MCF 10A (cell line): ENCODE measurements at regions not wholly inside any gene's neighbourhood (a gene's known extent, or its start where the extent isn't known, plus 50 kb on each side); places are given as distances from the start of the nearest gene placed in this dataset.
A peak's percentile ranks its signal among the peaks of the same experiment; 100 is the strongest.

Experiments
- BruUV-seq: library from RNA; stranded (reverse); fragments of 400-500 nt; replicated peaks from 2 replicates; lab custom pipeline; 2021; lab: Mats Ljungman, UMichigan
- CTCF ChIA-PET: fragments of 300-600 bp; sonication (Branson Sonifier 250); formaldehyde crosslinking; extraction: SDS; loops from one replicate; lab custom pipeline; 2021; ENCODE audit warnings: antibody characterized with exemption, inconsistent platforms; lab: Yijun Ruan, JAX
- POLR2A ChIA-PET: fragments of 300-600, 350-650 bp; sonication (Branson Sonifier 250); formaldehyde crosslinking; extraction: SDS; loops from one replicate; lab custom pipeline; 2020; ENCODE audit warnings: antibody characterized with exemption, inconsistent platforms; lab: Yijun Ruan, JAX
- DNase-seq: peaks from one replicate; pipeline ENCODE4 v3.0.0-alpha.2; 2018; ENCODE audit not compliant: unreplicated experiment
- H3K27ac Mint-ChIP-seq: one replicate; pipeline ENCODE4 v1.8.0; 2022; ENCODE audit warnings: mild to moderate bottlenecking, low read depth, mixed read lengths; ENCODE audit not compliant: unreplicated experiment
- H3K27me3 Mint-ChIP-seq: one replicate; pipeline ENCODE4 v1.8.0; 2022; ENCODE audit warnings: mixed read lengths; ENCODE audit not compliant: insufficient read depth, unreplicated experiment
- H3K36me3 Mint-ChIP-seq: one replicate; pipeline ENCODE4 v1.8.0; 2022; ENCODE audit warnings: mild to moderate bottlenecking, moderate library complexity, mixed read lengths; ENCODE audit not compliant: insufficient read depth, unreplicated experiment
- H3K4me1 Mint-ChIP-seq: one replicate; pipeline ENCODE4 v1.8.0; 2022; ENCODE audit warnings: mixed read lengths; ENCODE audit not compliant: insufficient read depth, unreplicated experiment
- H3K4me3 Mint-ChIP-seq: one replicate; pipeline ENCODE4 v1.8.0; 2022; ENCODE audit warnings: mild to moderate bottlenecking, moderate library complexity, mixed read lengths; ENCODE audit not compliant: unreplicated experiment
- H3K9me3 Mint-ChIP-seq: one replicate; pipeline ENCODE4 v1.8.0; 2022; ENCODE audit warnings: mixed read lengths; ENCODE audit not compliant: unreplicated experiment
- intact Hi-C: fragments of 100-400 bp; cut with micrococcal nuclease; formaldehyde crosslinking; loops from 2 replicates; pipeline ENCODE4 v1.14.1; 2022
- TF ChIP-seq, protein P1 (sequence below): fragments of 200-600 bp; IDR thresholded peaks from one replicate; pipeline ENCODE4 v1.8.0; 2022; ENCODE audit warnings: antibody characterized with exemption, mild to moderate bottlenecking; ENCODE audit not compliant: unreplicated experiment

DNA sequence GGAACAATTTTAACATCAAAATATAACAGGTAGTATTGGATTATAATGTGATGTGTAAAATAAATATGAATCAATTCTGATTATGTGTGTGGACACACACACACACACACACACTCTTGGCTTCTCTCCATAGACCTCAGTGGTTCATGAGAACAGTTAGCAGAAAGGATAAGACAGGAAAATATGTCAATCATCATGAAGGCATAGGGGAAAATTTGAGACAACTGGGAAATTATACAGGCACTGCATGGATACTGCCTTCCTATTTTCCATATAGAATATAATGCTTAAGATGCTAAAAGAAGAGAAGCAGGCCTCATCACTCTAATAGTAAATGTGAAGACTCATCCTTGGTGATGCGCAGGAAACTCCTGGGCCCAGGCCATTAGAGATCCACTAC is 884.5 kb downstream of the SUCLG1 start:
- intact Hi-C loops, result loop anchor here (10.0 kb wide), 1 partner anchor 170 kb away; no protein-coding TSS in a partner anchor
- Mint-ChIP-seq H3K27me3 (no peaks in the 10 kb centered on the region), H3K27ac (no peak overlapping the region), H3K4me3 (no peak overlapping the region), H3K4me1 (peaks cover 33% of the 10 kb centered on the region), H3K36me3 (no peaks in the 10 kb centered on the region), H3K9me3 (no peaks in the 10 kb centered on the region)
- POLR2A ChIA-PET, result no interaction called here
- CTCF ChIA-PET, result no interaction called here
- TF ChIP-seq, protein P1, sequence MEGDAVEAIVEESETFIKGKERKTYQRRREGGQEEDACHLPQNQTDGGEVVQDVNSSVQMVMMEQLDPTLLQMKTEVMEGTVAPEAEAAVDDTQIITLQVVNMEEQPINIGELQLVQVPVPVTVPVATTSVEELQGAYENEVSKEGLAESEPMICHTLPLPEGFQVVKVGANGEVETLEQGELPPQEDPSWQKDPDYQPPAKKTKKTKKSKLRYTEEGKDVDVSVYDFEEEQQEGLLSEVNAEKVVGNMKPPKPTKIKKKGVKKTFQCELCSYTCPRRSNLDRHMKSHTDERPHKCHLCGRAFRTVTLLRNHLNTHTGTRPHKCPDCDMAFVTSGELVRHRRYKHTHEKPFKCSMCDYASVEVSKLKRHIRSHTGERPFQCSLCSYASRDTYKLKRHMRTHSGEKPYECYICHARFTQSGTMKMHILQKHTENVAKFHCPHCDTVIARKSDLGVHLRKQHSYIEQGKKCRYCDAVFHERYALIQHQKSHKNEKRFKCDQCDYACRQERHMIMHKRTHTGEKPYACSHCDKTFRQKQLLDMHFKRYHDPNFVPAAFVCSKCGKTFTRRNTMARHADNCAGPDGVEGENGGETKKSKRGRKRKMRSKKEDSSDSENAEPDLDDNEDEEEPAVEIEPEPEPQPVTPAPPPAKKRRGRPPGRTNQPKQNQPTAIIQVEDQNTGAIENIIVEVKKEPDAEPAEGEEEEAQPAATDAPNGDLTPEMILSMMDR, result no peak
- no peak for DNase-seq
- BruUV-seq, result no TSS peak

DNA sequence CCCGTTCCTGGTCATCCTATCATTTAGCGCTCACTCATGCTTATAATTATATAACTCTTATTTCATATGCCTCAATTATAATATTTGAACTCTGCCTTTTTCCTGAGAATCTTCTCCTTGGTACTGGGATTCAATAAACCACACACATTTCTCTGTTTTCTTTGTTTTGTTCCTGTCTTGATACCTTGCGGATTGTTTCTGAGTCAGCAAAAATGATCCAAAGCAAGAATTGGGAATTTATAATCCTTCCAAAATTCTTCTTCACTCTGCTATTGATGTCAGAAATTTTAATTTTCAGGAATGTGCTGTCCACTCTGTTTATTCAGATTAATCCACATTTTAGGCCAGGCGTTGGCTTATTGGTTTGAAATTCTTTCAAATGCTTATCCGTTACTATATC is 886.0 kb downstream of the SUCLG1 start:
- TF ChIP-seq, protein P1, result no peak
- ChIA-PET POLR2A (interaction anchor here (0.7 kb wide), 1 partner anchor 9 kb away, joined by 3 read pairs; no protein-coding TSS in a partner anchor), CTCF (no interaction called here)
- Mint-ChIP-seq H3K27ac (no peak overlapping the region), H3K27me3 (no peaks in the 10 kb centered on the region), H3K36me3 (no peaks in the 10 kb centered on the region), H3K4me3 (no peak overlapping the region), H3K4me1 (peaks cover 24% of the 10 kb centered on the region), H3K9me3 (no peaks in the 10 kb centered on the region)
- intact Hi-C loops, result loop anchor here (10.0 kb wide), 1 partner anchor 172 kb away; no protein-coding TSS in a partner anchor
- BruUV-seq, result no TSS peak
- no peak for DNase-seq

DNA sequence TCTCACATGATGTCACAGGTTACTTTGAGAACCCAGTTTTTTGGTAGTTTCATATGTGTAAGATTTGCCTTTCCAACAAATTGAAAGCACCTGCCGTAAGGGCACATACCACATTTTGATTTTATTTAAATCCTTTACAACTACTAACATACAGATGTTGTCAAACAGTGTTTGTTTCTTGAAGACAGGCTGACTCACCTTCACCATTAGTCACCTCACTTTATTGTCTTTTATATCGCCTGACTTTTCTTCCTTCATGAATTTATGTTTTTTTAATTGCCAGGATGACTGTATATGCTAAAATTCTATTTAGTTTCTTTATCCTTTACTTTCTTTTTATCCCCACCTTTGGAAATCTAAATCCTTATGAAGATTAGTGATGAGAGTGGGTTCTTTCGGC is 886.7 kb downstream of the SUCLG1 start:
- CTCF ChIA-PET, result interaction anchor here (0.7 kb wide), 1 partner anchor 80 kb away, joined by 3 read pairs; no protein-coding TSS in a partner anchor
- no TSS peak for BruUV-seq
- no peaks in the 10 kb centered on the region for H3K27me3 Mint-ChIP-seq
- peak overlapping the region; percentile 5 for H3K4me3 Mint-ChIP-seq
- no peak overlapping the region for H3K27ac Mint-ChIP-seq
- peak; percentile 44 for DNase-seq
- POLR2A ChIA-PET, result interaction anchor here (0.7 kb wide), 2 partner anchors 9 to 36 kb away, joined by 3 read pairs; no protein-coding TSS in a partner anchor
- TF ChIP-seq, protein P1, result no peak
- peaks cover 19% of the 10 kb centered on the region for H3K4me1 Mint-ChIP-seq
- intact Hi-C loops, result loop anchor here (10.0 kb wide), 1 partner anchor 172 kb away; no protein-coding TSS in a partner anchor
- no peaks in the 10 kb centered on the region for H3K36me3 Mint-ChIP-seq
- no peaks in the 10 kb centered on the region for H3K9me3 Mint-ChIP-seq

DNA sequence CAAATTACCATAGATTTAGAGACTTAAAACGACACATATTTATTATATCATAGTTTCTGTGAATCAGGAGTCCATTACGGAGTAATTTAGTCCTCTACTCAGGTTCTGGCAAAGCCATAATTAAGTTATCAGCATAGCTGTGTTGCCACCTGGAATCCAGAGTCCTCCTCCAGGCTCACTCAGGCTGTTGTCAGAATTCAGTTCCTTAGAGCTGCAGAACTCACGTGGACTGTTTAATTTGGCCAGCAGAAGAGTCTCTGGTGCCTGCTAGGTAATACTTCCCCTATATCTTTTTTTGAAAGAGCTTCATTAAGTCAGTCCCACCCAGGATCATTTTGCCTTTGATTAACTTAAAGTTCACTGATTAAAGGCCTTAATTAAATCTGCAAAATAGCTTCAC is 891.5 kb downstream of the SUCLG1 start:
- no TSS peak for BruUV-seq
- Mint-ChIP-seq H3K9me3 (no peaks in the 10 kb centered on the region), H3K4me1 (peaks cover 9% of the 10 kb centered on the region), H3K27me3 (no peaks in the 10 kb centered on the region), H3K4me3 (no peak overlapping the region), H3K36me3 (no peaks in the 10 kb centered on the region), H3K27ac (no peak overlapping the region)
- no peak for DNase-seq
- TF ChIP-seq, protein P1, result no peak
- intact Hi-C loops, result no loop called here
- CTCF ChIA-PET, result interaction anchor here (0.6 to 0.9 kb wide), 2 partner anchors 9 to 569 kb away, joined by 3 read pairs; no protein-coding TSS in a partner anchor
- POLR2A ChIA-PET, result no interaction called here
